ENCODE measurements at regions not wholly inside any gene's neighbourhood (a gene's known extent, or its start where the extent isn't known, plus 50 kb on each side); places are given as distances from the start of the nearest gene placed in this dataset.

GRCh38 chr3:166714206-166714605 lies 665.9 kb downstream of the ZBBX start:
- Mint-ChIP-seq H3K27ac (no peak overlapping the region), H3K4me1 (ENCODE audit: low read depth) (no peaks in the 10 kb centered on the region), H3K36me3 (ENCODE audit: low read depth) (no peaks in the 10 kb centered on the region), H3K4me3 (no peak overlapping the region), H3K27me3 (ENCODE audit: insufficient read depth) (no peaks in the 10 kb centered on the region), H3K9me3 (peaks cover 42% of the 10 kb centered on the region)
- TF ChIP-seq CTCF (IDR thresholded peaks at IDR 0.05), result no peak
- DNase-seq, result no peak

GRCh38 chr3:166713787-166714186 lies 666.3 kb downstream of the ZBBX start:
- no peak for DNase-seq
- Mint-ChIP-seq H3K4me1 (ENCODE audit: low read depth) (no peaks in the 10 kb centered on the region), H3K27me3 (ENCODE audit: insufficient read depth) (no peaks in the 10 kb centered on the region), H3K4me3 (no peak overlapping the region), H3K36me3 (ENCODE audit: low read depth) (no peaks in the 10 kb centered on the region), H3K9me3 (peaks cover 40% of the 10 kb centered on the region), H3K27ac (no peak overlapping the region)
- no peak for TF ChIP-seq CTCF (IDR thresholded peaks at IDR 0.05)

- Mint-ChIP-seq H3K4me3 (no peak overlapping the region), H3K4me1 (ENCODE audit: low read depth) (no peaks in the 10 kb centered on the region), H3K27me3 (ENCODE audit: insufficient read depth) (no peaks in the 10 kb centered on the region), H3K9me3 (peaks cover 30% of the 10 kb centered on the region), H3K27ac (no peak overlapping the region), H3K36me3 (ENCODE audit: low read depth) (no peaks in the 10 kb centered on the region)
- no peak for DNase-seq
- TF ChIP-seq CTCF (IDR thresholded peaks at IDR 0.05), result no peak
Measured at GRCh38 chr3:166706094-166706493, 674.0 kb downstream of the ZBBX start.

- Mint-ChIP-seq H3K4me3 (no peak overlapping the region), H3K9me3 (peaks cover 14% of the 10 kb centered on the region), H3K36me3 (ENCODE audit: low read depth) (no peaks in the 10 kb centered on the region), H3K27me3 (ENCODE audit: insufficient read depth) (no peaks in the 10 kb centered on the region), H3K27ac (no peak overlapping the region), H3K4me1 (ENCODE audit: low read depth) (no peaks in the 10 kb centered on the region)
- TF ChIP-seq CTCF (IDR thresholded peaks at IDR 0.05), result no peak
- no peak for DNase-seq
Measured at GRCh38 chr3:166697495-166697894, 682.6 kb downstream of the ZBBX start.

- H3K36me3 Mint-ChIP-seq (ENCODE audit: low read depth), result no peaks in the 10 kb centered on the region
Measured at GRCh38 chr3:166696103-166696502, 684.0 kb downstream of the ZBBX start.

More at GRCh38 chr3:166696103-166696502, 684.0 kb downstream of the ZBBX start:
- DNase-seq, result no peak
- no peak for TF ChIP-seq CTCF (IDR thresholded peaks at IDR 0.05)
- H3K4me1 Mint-ChIP-seq (ENCODE audit: low read depth), result no peaks in the 10 kb centered on the region
- peaks cover 18% of the 10 kb centered on the region for H3K9me3 Mint-ChIP-seq
- no peak overlapping the region for H3K4me3 Mint-ChIP-seq
- H3K27ac Mint-ChIP-seq, result no peak overlapping the region
- no peaks in the 10 kb centered on the region for H3K27me3 Mint-ChIP-seq (ENCODE audit: insufficient read depth)

Data from HFFc6 (cell line).